ENCODE measurements at regions not wholly inside any gene's neighbourhood (a gene's known extent, or its start where the extent isn't known, plus 50 kb on each side); places are given as distances from the start of the nearest gene placed in this dataset.

DNA sequence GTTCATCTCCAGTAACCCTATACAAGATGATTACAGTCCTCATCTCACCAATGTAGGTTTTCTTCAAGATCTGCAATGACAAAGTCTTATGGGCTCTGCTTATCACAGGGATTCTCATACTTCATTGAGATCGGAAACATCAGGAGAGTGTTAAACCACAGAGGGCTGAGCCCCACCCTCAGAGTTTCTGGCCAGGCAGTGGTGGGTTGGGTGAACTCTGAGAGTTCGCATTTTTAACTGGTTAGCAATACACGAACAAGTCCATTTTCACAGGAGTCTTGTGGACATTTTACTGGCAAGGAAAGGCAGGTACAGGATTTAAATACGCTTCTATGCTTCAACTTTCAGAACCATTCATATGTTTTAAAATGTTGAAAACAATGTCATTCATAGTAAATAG, 366.7 kb upstream of the ROBO2 start:
- no peak for DNase-seq (ENCODE audit: low read depth in 2 of 2)
- H3K4me3 ChIP-seq (replicated peaks in 1 of 2; ENCODE audit: low read depth in 2 of 2, low read length in 2 of 2) = no peak overlapping the region
- TF ChIP-seq, protein P1, sequence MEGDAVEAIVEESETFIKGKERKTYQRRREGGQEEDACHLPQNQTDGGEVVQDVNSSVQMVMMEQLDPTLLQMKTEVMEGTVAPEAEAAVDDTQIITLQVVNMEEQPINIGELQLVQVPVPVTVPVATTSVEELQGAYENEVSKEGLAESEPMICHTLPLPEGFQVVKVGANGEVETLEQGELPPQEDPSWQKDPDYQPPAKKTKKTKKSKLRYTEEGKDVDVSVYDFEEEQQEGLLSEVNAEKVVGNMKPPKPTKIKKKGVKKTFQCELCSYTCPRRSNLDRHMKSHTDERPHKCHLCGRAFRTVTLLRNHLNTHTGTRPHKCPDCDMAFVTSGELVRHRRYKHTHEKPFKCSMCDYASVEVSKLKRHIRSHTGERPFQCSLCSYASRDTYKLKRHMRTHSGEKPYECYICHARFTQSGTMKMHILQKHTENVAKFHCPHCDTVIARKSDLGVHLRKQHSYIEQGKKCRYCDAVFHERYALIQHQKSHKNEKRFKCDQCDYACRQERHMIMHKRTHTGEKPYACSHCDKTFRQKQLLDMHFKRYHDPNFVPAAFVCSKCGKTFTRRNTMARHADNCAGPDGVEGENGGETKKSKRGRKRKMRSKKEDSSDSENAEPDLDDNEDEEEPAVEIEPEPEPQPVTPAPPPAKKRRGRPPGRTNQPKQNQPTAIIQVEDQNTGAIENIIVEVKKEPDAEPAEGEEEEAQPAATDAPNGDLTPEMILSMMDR (IDR thresholded peaks at IDR 0.05; ENCODE audit: low read depth, low read length) = no peak

DNA sequence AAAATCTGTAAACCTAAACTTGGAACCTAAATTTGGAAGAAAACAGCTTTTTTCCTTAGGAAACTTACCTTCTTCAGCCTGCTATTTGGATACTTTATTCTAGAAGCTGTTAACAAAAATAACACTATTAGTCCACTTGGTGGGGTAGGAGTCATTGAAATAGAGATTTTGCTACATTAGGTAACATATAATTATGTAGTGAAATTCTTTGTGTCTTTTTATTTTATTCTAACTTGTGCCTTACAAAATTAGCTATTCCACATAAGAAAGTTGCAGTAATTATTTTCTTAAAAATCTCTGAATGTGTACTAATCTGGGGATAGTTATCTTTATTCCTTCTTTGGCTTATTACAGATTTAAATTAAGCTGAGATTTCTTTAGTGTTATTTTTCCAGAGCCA, 360.4 kb upstream of the ROBO2 start:
- TF ChIP-seq, protein P1 (IDR thresholded peaks at IDR 0.05; ENCODE audit: low read depth, low read length) = no peak
- H3K4me3 ChIP-seq (replicated peaks in 1 of 2; ENCODE audit: low read depth in 2 of 2, low read length in 2 of 2) = no peak overlapping the region
- DNase-seq (ENCODE audit: low read depth in 2 of 2) = no peak

DNA sequence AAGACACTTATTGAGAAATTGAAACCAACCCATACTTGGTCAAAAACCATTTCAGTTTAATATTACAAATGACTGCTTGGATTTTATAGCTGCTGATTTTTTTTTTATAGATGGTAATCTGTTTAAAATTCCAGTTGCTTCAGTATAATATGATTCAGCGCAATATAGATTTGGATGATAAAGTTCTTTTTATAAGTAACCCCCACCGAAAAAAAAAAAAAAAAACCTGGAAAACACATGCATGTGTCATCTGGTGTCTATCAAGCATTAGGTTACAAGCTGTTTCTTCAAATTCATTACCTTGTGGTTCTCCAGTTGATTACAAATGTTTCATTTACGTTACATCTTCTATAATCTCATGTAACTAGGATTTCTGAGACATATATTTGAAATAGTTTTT, 356.6 kb upstream of the ROBO2 start:
- DNase-seq (ENCODE audit: low read depth in 2 of 2) = no peak
- no peak overlapping the region for H3K4me3 ChIP-seq (replicated peaks in 1 of 2; ENCODE audit: low read depth in 2 of 2, low read length in 2 of 2)
- TF ChIP-seq, protein P1 (IDR thresholded peaks at IDR 0.05; ENCODE audit: low read depth, low read length) = no peak

DNA sequence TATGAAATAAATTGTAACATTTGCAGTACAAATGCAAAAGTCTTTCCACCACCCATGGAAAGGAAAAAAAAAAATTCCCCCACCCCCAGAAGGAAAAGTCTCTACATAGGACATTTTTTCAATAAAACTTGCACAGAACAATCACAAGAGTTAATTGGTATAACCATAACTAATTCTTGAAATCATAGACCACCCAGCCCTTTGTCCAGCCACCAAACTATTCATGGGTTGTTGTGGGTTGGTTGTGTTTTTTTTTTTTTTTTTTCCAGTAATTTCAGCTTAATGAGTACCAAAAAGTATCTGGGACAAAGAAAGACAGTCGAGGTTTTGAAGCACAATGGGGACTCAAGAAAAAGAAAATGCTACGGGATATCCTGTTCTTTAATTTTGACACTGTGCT, 355.0 kb upstream of the ROBO2 start:
- TF ChIP-seq, protein P1 (IDR thresholded peaks at IDR 0.05; ENCODE audit: low read depth, low read length) = no peak
- no peak overlapping the region for H3K4me3 ChIP-seq (replicated peaks in 1 of 2; ENCODE audit: low read depth in 2 of 2, low read length in 2 of 2)
- DNase-seq (ENCODE audit: low read depth in 2 of 2) = no peak

DNA sequence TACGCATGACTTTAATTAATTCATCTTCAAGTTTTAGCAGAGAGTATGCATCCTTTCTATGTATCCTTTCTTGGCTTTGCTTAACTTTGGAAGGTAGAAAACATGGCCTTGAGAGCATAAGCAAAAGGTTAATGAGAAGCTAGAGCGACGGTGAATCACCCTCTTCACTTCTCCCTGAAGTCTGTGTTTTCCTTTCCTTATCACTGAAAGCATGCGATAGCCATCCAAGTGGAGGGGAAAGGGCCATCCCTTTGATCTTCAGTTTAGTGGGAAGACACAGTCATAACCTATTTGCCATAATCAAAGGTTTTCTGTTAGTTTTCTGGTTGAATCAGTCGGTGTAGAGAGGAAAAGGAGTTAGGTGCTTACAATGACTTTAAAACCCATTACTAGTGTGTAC, 354.0 kb upstream of the ROBO2 start:
- no peak overlapping the region for H3K4me3 ChIP-seq (replicated peaks in 1 of 2; ENCODE audit: low read depth in 2 of 2, low read length in 2 of 2)

DNA sequence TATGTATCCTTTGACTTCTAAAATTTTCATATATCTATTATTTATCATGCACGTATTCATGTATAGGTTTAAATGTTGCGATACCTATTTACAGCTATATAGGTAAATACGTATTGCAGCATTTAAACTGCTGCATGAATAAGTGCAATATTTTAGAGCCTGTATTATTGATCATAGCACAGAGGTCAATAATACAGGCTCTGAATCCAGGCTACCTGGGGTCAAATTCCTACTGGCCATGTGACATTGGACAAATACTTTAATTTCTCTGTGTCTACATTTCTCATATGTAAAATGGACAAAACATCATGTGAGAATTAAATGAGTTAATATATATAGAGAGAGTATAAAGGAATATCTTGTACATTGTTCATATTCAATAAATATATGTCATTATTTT, 352.9 kb upstream of the ROBO2 start:
- DNase-seq (ENCODE audit: low read depth in 2 of 2) = no peak
- TF ChIP-seq, protein P1 (IDR thresholded peaks at IDR 0.05; ENCODE audit: low read depth, low read length) = no peak
- no peak overlapping the region for H3K4me3 ChIP-seq (replicated peaks in 1 of 2; ENCODE audit: low read depth in 2 of 2, low read length in 2 of 2)

More for the DNA sequence above, 354.0 kb upstream of the ROBO2 start:
- no peak for DNase-seq (ENCODE audit: low read depth in 2 of 2)
- TF ChIP-seq, protein P1 (IDR thresholded peaks at IDR 0.05; ENCODE audit: low read depth, low read length) = no peak

DNA sequence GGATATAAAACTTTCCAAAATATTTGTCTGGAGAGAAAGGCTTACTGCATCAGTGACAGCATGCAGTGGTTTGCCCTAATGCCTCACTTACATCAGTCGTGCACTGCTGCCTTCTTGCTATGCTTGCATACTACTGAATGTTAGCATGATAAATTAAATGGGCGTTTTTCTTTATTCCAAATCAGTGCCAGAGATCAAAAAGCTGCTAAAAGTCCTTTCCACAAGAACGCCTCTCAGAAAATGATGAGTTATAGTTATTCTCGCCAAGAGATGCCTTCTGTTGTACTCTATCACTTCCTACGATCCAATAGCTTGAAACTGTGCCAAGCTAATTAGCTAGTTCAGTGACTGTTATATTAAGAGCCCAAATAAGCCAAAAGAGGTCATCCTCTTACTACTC, 345.8 kb upstream of the ROBO2 start:
- TF ChIP-seq, protein P1 (IDR thresholded peaks at IDR 0.05; ENCODE audit: low read depth, low read length) = no peak
- DNase-seq (ENCODE audit: low read depth in 2 of 2) = no peak
- H3K4me3 ChIP-seq (replicated peaks in 1 of 2; ENCODE audit: low read depth in 2 of 2, low read length in 2 of 2) = no peak overlapping the region

Data from cardiac fibroblast (primary cell).